NCI-H226 (cell line): ENCODE measurements at regions not wholly inside any gene's neighbourhood (a gene's known extent, or its start where the extent isn't known, plus 50 kb on each side); places are given as distances from the start of the nearest gene placed in this dataset.

Experiments
- DNase-seq: peaks from one replicate; pipeline ENCODE4 v3.0.0-alpha.2; 2015

GRCh38 chr16:5498562-5498961 lies 401.0 kb upstream of the EEF2KMT start:
- no peak for DNase-seq

GRCh38 chr16:5496013-5496412 lies 398.4 kb upstream of the EEF2KMT start:
- DNase-seq: no peak

GRCh38 chr16:5490499-5490898 lies 392.9 kb upstream of the EEF2KMT start:
- peak; percentile 54 for DNase-seq

GRCh38 chr16:5488581-5488980 lies 391.0 kb upstream of the EEF2KMT start:
- no peak for DNase-seq

GRCh38 chr16:5487728-5488127 lies 390.1 kb upstream of the EEF2KMT start:
- DNase-seq: no peak

- no peak for DNase-seq
These were observed 384.7 kb upstream of the EEF2KMT start for GRCh38 chr16:5482256-5482655.

- DNase-seq: no peak
These were observed 383.0 kb upstream of the EEF2KMT start for GRCh38 chr16:5480431-5481195.

GRCh38 chr16:5479926-5480325 lies 382.3 kb upstream of the EEF2KMT start:
- no peak for DNase-seq

GRCh38 chr16:5478036-5478435 lies 380.4 kb upstream of the EEF2KMT start:
- no peak for DNase-seq

GRCh38 chr16:5477251-5477650 lies 379.7 kb upstream of the EEF2KMT start:
- no peak for DNase-seq

GRCh38 chr16:5472552-5472951 lies 375.0 kb upstream of the EEF2KMT start:
- DNase-seq: no peak

GRCh38 chr16:5468488-5468887 lies 370.9 kb upstream of the EEF2KMT start:
- DNase-seq: no peak

GRCh38 chr16:5467552-5467951 lies 370.0 kb upstream of the EEF2KMT start:
- DNase-seq: no peak

GRCh38 chr16:5466551-5466950 lies 369.0 kb upstream of the EEF2KMT start:
- no peak for DNase-seq

- DNase-seq: no peak
These were observed 368.1 kb upstream of the EEF2KMT start for GRCh38 chr16:5465714-5466113.

GRCh38 chr16:5463820-5464219 lies 366.2 kb upstream of the EEF2KMT start:
- DNase-seq: no peak

GRCh38 chr16:5461574-5461973 lies 364.0 kb upstream of the EEF2KMT start:
- no peak for DNase-seq

- no peak for DNase-seq
These were observed 363.5 kb upstream of the EEF2KMT start for GRCh38 chr16:5461141-5461540.

GRCh38 chr16:5460701-5461100 lies 363.1 kb upstream of the EEF2KMT start:
- no peak for DNase-seq

- DNase-seq: no peak
These were observed 362.3 kb upstream of the EEF2KMT start for GRCh38 chr16:5459863-5460262.

- DNase-seq: no peak
These were observed 357.5 kb upstream of the EEF2KMT start for GRCh38 chr16:5455110-5455509.

GRCh38 chr16:5454349-5454748 lies 356.8 kb upstream of the EEF2KMT start:
- DNase-seq: no peak

GRCh38 chr16:5451641-5452040 lies 354.0 kb upstream of the EEF2KMT start:
- no peak for DNase-seq

GRCh38 chr16:5450409-5451104 lies 353.0 kb upstream of the EEF2KMT start:
- no peak for DNase-seq

GRCh38 chr16:5449901-5450300 lies 352.3 kb upstream of the EEF2KMT start:
- DNase-seq: no peak
